CD4-positive, alpha-beta memory T cell (primary cell): ENCODE measurements at regions not wholly inside any gene's neighbourhood (a gene's known extent, or its start where the extent isn't known, plus 50 kb on each side); places are given as distances from the start of the nearest gene placed in this dataset.

Experiments
- CTCF ChIA-PET: fragments of 350-600 bp; sonication (Branson Sonifier 250); formaldehyde crosslinking; loops from one replicate; lab custom pipeline; 2021; ENCODE audit warnings: inconsistent platforms; ENCODE audit not compliant: partially characterized antibody; lab: Charles Lee
- POLR2A ChIA-PET: fragments of 350-600 bp; sonication (Branson Sonifier 250); formaldehyde crosslinking; loops from one replicate; lab custom pipeline; 2021; ENCODE audit not compliant: partially characterized antibody; lab: Charles Lee
- DNase-seq, 5 donors: peaks; one replicate each; pipeline versions ENCODE4 v3.0.0 to v3.0.0-alpha.2; 2020 to 2022; ENCODE audit warnings: mixed read lengths in 1 of 5
- H3K27ac ChIP-seq: one replicate; pipeline ENCODE4 v1.7.0; 2013; ENCODE audit warnings: low read depth, low read length
- H3K27me3 ChIP-seq: 2 replicates; pipeline ENCODE4 v1.7.0; 2013; ENCODE audit warnings: mild to moderate bottlenecking, low read length, moderate library complexity; ENCODE audit not compliant: insufficient read depth
- H3K36me3 ChIP-seq: 2 replicates; pipeline ENCODE4 v1.7.0; 2013; ENCODE audit warnings: mild to moderate bottlenecking, low read length, moderate library complexity; ENCODE audit not compliant: insufficient read depth
- H3K4me1 ChIP-seq: 2 replicates; pipeline ENCODE4 v1.7.0; 2013; ENCODE audit warnings: mild to moderate bottlenecking, low read length, moderate library complexity; ENCODE audit not compliant: insufficient read depth
- H3K4me3 ChIP-seq, 2 donors: one replicate each; pipeline ENCODE4 v1.7.0; 2013; ENCODE audit warnings: low read length in 2 of 2, mild to moderate bottlenecking in 1 of 2
- H3K9me3 ChIP-seq, 2 donors: one replicate each; pipeline ENCODE4 v1.7.0; 2013; ENCODE audit warnings: low read length in 2 of 2, control low read depth in 1 of 2; ENCODE audit not compliant: control insufficient read depth in 1 of 2
- H3K27ac Mint-ChIP-seq, 7 donors: one replicate each; pipeline ENCODE4 v1.8.0; 2020 to 2021; ENCODE audit warnings: mixed read lengths in 7 of 7, mild to moderate bottlenecking in 6 of 7, inconsistent platforms in 3 of 7, moderate library complexity in 3 of 7
- H3K27me3 Mint-ChIP-seq, 2 donors: one replicate each; pipeline ENCODE4 v1.8.0; 2020 to 2021; ENCODE audit warnings: mixed read lengths in 2 of 2
- H3K36me3 Mint-ChIP-seq, 2 donors: one replicate each; pipeline ENCODE4 v1.8.0; 2020 to 2021; ENCODE audit warnings: mixed read lengths in 2 of 2, inconsistent platforms in 1 of 2, mild to moderate bottlenecking in 1 of 2
- H3K4me1 Mint-ChIP-seq, 4 donors: one replicate each; pipeline ENCODE4 v1.8.0; 2020 to 2021; ENCODE audit warnings: mixed read lengths in 4 of 4, mild to moderate bottlenecking in 1 of 4
- H3K4me3 Mint-ChIP-seq, 8 donors: one replicate each; pipeline ENCODE4 v1.8.0; 2020 to 2021; ENCODE audit warnings: mixed read lengths in 8 of 8, mild to moderate bottlenecking in 7 of 8, moderate library complexity in 6 of 8, inconsistent platforms in 3 of 8
- H3K9me3 Mint-ChIP-seq, 8 donors: one replicate each; pipeline ENCODE4 v1.8.0; 2020 to 2021; ENCODE audit warnings: mixed read lengths in 8 of 8, mild to moderate bottlenecking in 5 of 8, inconsistent platforms in 3 of 8, moderate library complexity in 1 of 8
- intact Hi-C: fragments of 100-400 bp; cut with micrococcal nuclease; formaldehyde crosslinking; loops from one replicate; pipeline ENCODE4 v1.15.1; 2023

DNA sequence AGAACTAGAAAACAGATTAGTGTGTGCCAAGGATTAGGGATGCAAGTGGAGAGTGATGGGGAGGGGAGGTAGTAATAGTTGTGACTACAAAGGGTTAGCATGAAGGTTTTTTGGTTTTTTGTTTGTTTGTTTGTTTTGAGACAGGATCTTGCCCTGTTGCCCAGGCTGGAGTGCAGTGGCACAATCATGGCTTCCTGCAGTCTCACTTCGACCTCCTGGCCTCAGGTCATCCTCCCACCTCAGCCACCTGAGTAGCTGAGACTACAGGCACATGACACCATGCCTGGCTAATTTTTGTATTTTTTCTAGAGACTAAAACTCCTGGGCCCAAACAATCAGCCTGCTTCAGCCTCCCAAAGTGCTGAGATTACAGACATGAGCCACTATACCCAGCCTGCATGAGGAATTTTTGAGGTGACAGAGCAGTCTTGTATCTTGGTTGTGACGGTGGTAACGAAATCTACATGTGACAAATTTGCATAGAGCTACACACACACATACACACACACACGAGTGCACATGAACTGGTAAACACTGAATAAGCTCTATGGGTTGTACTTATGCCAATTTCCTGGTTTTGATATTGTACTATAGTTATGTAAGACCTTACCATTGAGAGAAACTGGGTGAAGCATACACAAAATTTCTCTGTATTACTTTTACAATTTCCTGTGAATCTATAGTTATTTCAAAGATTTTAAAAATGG lies 59.6 kb upstream of the TOM1L1 start:
- Histone ChIP-seq H3K27ac (no peak overlapping the region), H3K36me3 (no peaks in the 10 kb centered on the region), H3K27me3 (no peaks in the 10 kb centered on the region), H3K9me3 (no peaks in the 10 kb centered on the region), H3K4me1 (no peaks in the 10 kb centered on the region), H3K4me3 (no peak overlapping the region)
- intact Hi-C loops = no loop called here
- Mint-ChIP-seq H3K9me3 (peaks cover 0 to 5% (median 0%) of the 10 kb centered on the region in 8 donors), H3K4me1 (no peaks in the 10 kb centered on the region), H3K27ac (no peak overlapping the region), H3K36me3 (no peaks in the 10 kb centered on the region), H3K4me3 (no peak overlapping the region), H3K27me3 (peaks cover 4% of the 10 kb centered on the region in 2 donors)
- ChIA-PET CTCF (no interaction called here), POLR2A (no interaction called here)
- no peak for DNase-seq

DNA sequence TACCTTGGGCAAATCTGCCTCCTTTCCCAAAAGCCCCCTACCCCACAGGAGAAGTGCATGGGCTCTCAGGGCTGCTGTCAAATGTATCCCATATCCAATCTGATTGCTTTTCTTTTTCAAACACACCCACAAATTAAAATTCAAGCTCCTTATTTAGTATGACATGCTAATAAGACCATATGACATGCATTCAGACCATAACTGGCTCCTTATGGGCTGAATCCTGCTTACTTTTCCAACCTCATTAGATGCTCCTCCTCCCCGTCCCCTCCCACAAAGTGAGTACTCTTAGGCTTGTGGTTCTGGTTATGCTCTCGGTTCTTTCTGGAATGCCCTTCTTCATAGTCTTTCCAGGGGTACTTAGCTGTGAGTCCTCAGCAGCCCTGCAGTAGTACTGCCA lies 59.0 kb upstream of the TOM1L1 start:
- H3K27me3 Mint-ChIP-seq = peaks cover 4% of the 10 kb centered on the region in 2 donors
- intact Hi-C loops = no loop called here
- H3K36me3 ChIP-seq = no peaks in the 10 kb centered on the region
- no peak overlapping the region for H3K27ac Mint-ChIP-seq
- POLR2A ChIA-PET = no interaction called here
- CTCF ChIA-PET = no interaction called here
- H3K4me1 Mint-ChIP-seq = no peaks in the 10 kb centered on the region
- H3K9me3 ChIP-seq = no peaks in the 10 kb centered on the region
- no peak overlapping the region for H3K4me3 Mint-ChIP-seq
- H3K9me3 Mint-ChIP-seq = peaks cover 0 to 5% (median 0%) of the 10 kb centered on the region in 8 donors
- H3K4me1 ChIP-seq = no peaks in the 10 kb centered on the region
- no peaks in the 10 kb centered on the region for H3K27me3 ChIP-seq
- no peaks in the 10 kb centered on the region for H3K36me3 Mint-ChIP-seq
- H3K27ac ChIP-seq = no peak overlapping the region
- no peak overlapping the region for H3K4me3 ChIP-seq
- DNase-seq = no peak

- Mint-ChIP-seq H3K9me3 (peaks cover 0 to 3% (median 0%) of the 10 kb centered on the region in 8 donors), H3K27me3 (peaks cover 2 to 4% of the 10 kb centered on the region in 2 donors), H3K36me3 (no peaks in the 10 kb centered on the region), H3K4me1 (no peaks in the 10 kb centered on the region), H3K27ac (no peak overlapping the region), H3K4me3 (no peak overlapping the region)
- no peak for DNase-seq
- Histone ChIP-seq H3K9me3 (no peaks in the 10 kb centered on the region), H3K27me3 (no peaks in the 10 kb centered on the region), H3K27ac (no peak overlapping the region), H3K4me3 (no peak overlapping the region), H3K36me3 (no peaks in the 10 kb centered on the region), H3K4me1 (no peaks in the 10 kb centered on the region)
- intact Hi-C loops = no loop called here
- ChIA-PET POLR2A (no interaction called here), CTCF (no interaction called here)
Measured at GRCh38 chr17:54844233-54844632, 56.4 kb upstream of the TOM1L1 start.

DNA sequence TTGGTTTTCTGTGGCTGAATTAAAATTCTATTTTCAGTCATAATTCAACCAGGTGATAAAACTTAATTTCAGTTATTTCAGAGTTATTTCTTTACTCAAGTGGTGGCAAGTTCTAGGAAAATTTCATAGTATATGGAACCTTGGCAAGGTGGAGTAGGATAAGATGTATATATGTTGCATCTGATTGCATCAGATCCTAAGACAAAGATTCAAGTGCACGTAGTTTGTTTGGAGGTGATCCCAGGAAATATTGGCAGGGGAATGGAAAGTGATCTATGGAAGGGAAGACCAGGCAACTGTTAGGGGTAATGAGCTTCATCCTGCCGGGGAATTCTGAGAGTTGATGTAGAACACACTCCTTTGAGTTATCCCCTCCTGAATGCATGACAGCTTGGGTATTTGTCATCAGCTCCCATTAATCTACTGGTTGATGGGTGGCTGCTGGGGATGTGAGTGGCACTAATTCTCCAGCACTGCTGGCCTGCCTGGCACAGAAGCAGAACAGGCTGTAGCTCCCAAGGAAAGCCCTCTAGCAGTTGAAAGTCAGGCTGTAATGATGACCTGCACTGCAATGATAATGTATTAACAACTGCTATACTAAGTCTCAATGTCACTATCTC lies 52.2 kb upstream of the TOM1L1 start:
- ChIA-PET CTCF (no interaction called here), POLR2A (no interaction called here)
- Mint-ChIP-seq H3K36me3 (no peaks in the 10 kb centered on the region), H3K27me3 (peaks cover 8 to 11% of the 10 kb centered on the region in 2 donors), H3K27ac (no peak overlapping the region), H3K9me3 (peaks cover 0 to 3% (median 0%) of the 10 kb centered on the region in 8 donors), H3K4me3 (no peak overlapping the region), H3K4me1 (no peaks in the 10 kb centered on the region)
- H3K9me3 ChIP-seq = no peaks in the 10 kb centered on the region
- no peak for DNase-seq
- H3K27me3 ChIP-seq = no peaks in the 10 kb centered on the region
- no peaks in the 10 kb centered on the region for H3K36me3 ChIP-seq
- intact Hi-C loops = no loop called here
- H3K27ac ChIP-seq = no peak overlapping the region
- H3K4me1 ChIP-seq = no peaks in the 10 kb centered on the region
- H3K4me3 ChIP-seq = no peak overlapping the region

- CTCF ChIA-PET = no interaction called here
Measured at GRCh38 chr17:54849660-54850059, 51.0 kb upstream of the TOM1L1 start.

More at GRCh38 chr17:54849660-54850059, 51.0 kb upstream of the TOM1L1 start:
- Mint-ChIP-seq H3K27me3 (peaks cover 11 to 13% of the 10 kb centered on the region in 2 donors), H3K4me1 (no peaks in the 10 kb centered on the region), H3K4me3 (no peak overlapping the region), H3K36me3 (no peaks in the 10 kb centered on the region), H3K9me3 (no peaks in the 10 kb centered on the region), H3K27ac (no peak overlapping the region)
- intact Hi-C loops = no loop called here
- H3K4me3 ChIP-seq = no peak overlapping the region
- no peak for DNase-seq
- POLR2A ChIA-PET = no interaction called here
- no peaks in the 10 kb centered on the region for H3K4me1 ChIP-seq
- H3K27me3 ChIP-seq = no peaks in the 10 kb centered on the region
- no peaks in the 10 kb centered on the region for H3K36me3 ChIP-seq
- no peaks in the 10 kb centered on the region for H3K9me3 ChIP-seq
- H3K27ac ChIP-seq = no peak overlapping the region
